ENCODE measurements at regions not wholly inside any gene's neighbourhood (a gene's known extent, or its start where the extent isn't known, plus 50 kb on each side); places are given as distances from the start of the nearest gene placed in this dataset.

- TF ChIP-seq CTCF (IDR thresholded peaks at IDR 0.05) (peak; percentile 33 to 81 (median 68)), POLR2A (IDR thresholded peaks at IDR 0.05) (no peak)
Measured at GRCh38 chr4:3880615-3881120, 114.5 kb downstream of the ADRA2C start.
